Loucy (cell line): ENCODE measurements at regions not wholly inside any gene's neighbourhood (a gene's known extent, or its start where the extent isn't known, plus 50 kb on each side); places are given as distances from the start of the nearest gene placed in this dataset.

Experiments
- CTCF ChIP-seq: fragments of 200-600 bp; sonication (generic); conservative IDR thresholded peaks from 2 replicates; pipeline ENCODE4 v1.5.1; 2014; ENCODE audit warnings: mild to moderate bottlenecking, antibody characterized with exemption, low read length
- EZH2phosphoT487 ChIP-seq: fragments of 200-600 bp; IDR thresholded peaks from 2 replicates; pipeline ENCODE4 v1.6.1; 2018; ENCODE audit warnings: antibody characterized with exemption, mild to moderate bottlenecking, moderate library complexity, borderline replicate concordance

- TF ChIP-seq EZH2phosphoT487 (no peak), CTCF (no peak)
Measured at GRCh38 chr4:181890031-181890430, 353.2 kb upstream of the TENM3 start.
